CD14-positive monocyte (primary cell): ENCODE measurements at regions not wholly inside any gene's neighbourhood (a gene's known extent, or its start where the extent isn't known, plus 50 kb on each side); places are given as distances from the start of the nearest gene placed in this dataset.

ENCODE experiments used
- DNase-seq, 3 donors: peaks; one replicate each; pipeline ENCODE4 v3.0.0-alpha.2; 2011 to 2022
- H2AFZ ChIP-seq: 2 replicates; pipeline ENCODE4 v1.6.0; 2012; ENCODE audit warnings: mild to moderate bottlenecking, low read depth, low read length, inconsistent platforms; ENCODE audit not compliant: insufficient read depth, poor library complexity, severe bottlenecking
- H3K27ac ChIP-seq, 2 donors: 1 replicate in 1 of 2; 2 replicates in 1 of 2; pipeline ENCODE4 v1.5.1; 2012 to 2013; ENCODE audit warnings: low read length in 2 of 2, control low read depth in 1 of 2, inconsistent platforms in 1 of 2, low read depth in 1 of 2, mild to moderate bottlenecking in 1 of 2
- H3K27me3 ChIP-seq, 2 donors: one replicate each; pipeline versions ENCODE4 v1.6.0 to v1.6.1; 2011 to 2013; ENCODE audit warnings: low read length in 2 of 2; ENCODE audit not compliant: control insufficient read depth in 2 of 2, insufficient read depth in 2 of 2
- H3K36me3 ChIP-seq, 2 donors: replicated peaks in 1 of 2; 1 replicate in 1 of 2; 2 replicates in 1 of 2; pipeline versions ENCODE4 v1.5.1 to v1.6.1; 2012 to 2013; ENCODE audit warnings: low read length in 2 of 2, control low read depth in 1 of 2, inconsistent platforms in 1 of 2, mild to moderate bottlenecking in 1 of 2; ENCODE audit not compliant: insufficient read depth in 2 of 2, control insufficient read depth in 1 of 2
- H3K4me1 ChIP-seq, 2 donors: 1 replicate in 1 of 2; 2 replicates in 1 of 2; pipeline versions ENCODE4 v1.5.1 to v1.6.1; 2012 to 2013; ENCODE audit warnings: low read length in 2 of 2, control low read depth in 1 of 2, inconsistent platforms in 1 of 2, mild to moderate bottlenecking in 1 of 2, moderate library complexity in 1 of 2; ENCODE audit not compliant: insufficient read depth in 2 of 2, control insufficient read depth in 1 of 2
- H3K4me2 ChIP-seq: replicated peaks from 2 replicates; pipeline ENCODE3; 2012; ENCODE audit warnings: low read length, moderate library complexity, mild to moderate bottlenecking; ENCODE audit not compliant: poor library complexity, severe bottlenecking; ENCODE audit errors: extremely low read depth
- H3K4me3 ChIP-seq, 3 experiments: fragments of 200-600 bp in 1 of 3; sonication (generic) in 1 of 3; replicated peaks in 1 of 3; 1 replicate in 2 of 3; 2 replicates in 1 of 3; pipeline ENCODE4 v1.5.1; 2011 to 2013; ENCODE audit warnings: low read length in 3 of 3, mild to moderate bottlenecking in 3 of 3, control low read depth in 2 of 3, low read depth in 2 of 3, inconsistent platforms in 1 of 3, moderate library complexity in 1 of 3
- H3K79me2 ChIP-seq: 2 replicates; pipeline ENCODE4 v1.6.0; 2012; ENCODE audit warnings: mild to moderate bottlenecking, control low read depth, inconsistent platforms, low read length, moderate library complexity; ENCODE audit not compliant: insufficient read depth
- H3K9ac ChIP-seq: 2 replicates; pipeline ENCODE4 v1.6.0; 2017; ENCODE audit warnings: low read length, mild to moderate bottlenecking; ENCODE audit not compliant: insufficient read depth, poor library complexity, severe bottlenecking
- H3K9me3 ChIP-seq, 2 donors: replicated peaks in 1 of 2; 1 replicate in 1 of 2; 2 replicates in 1 of 2; pipeline versions ENCODE4 v1.5.1 to v1.6.1; 2012 to 2013; ENCODE audit warnings: low read length in 2 of 2, control low read depth in 1 of 2; ENCODE audit not compliant: control insufficient read depth in 1 of 2, insufficient read depth in 1 of 2
- H4K20me1 ChIP-seq: 2 replicates; pipeline ENCODE4 v1.6.0; 2012; ENCODE audit warnings: mild to moderate bottlenecking, low read length, control low read depth, moderate library complexity; ENCODE audit not compliant: insufficient read depth
- H3K27ac Mint-ChIP-seq, 7 donors: one replicate each; pipeline ENCODE4 v1.8.0; 2020; ENCODE audit warnings: mild to moderate bottlenecking in 7 of 7, mixed read lengths in 7 of 7, moderate library complexity in 6 of 7, inconsistent platforms in 2 of 7
- H3K27me3 Mint-ChIP-seq, 3 donors: one replicate each; pipeline ENCODE4 v1.8.0; 2021 to 2022; ENCODE audit warnings: low read depth in 3 of 3, mild to moderate bottlenecking in 3 of 3, mixed read lengths in 3 of 3, moderate library complexity in 3 of 3, inconsistent platforms in 1 of 3
- H3K36me3 Mint-ChIP-seq, 2 donors: one replicate each; pipeline ENCODE4 v1.8.0; 2020; ENCODE audit warnings: mixed read lengths in 2 of 2, inconsistent platforms in 1 of 2, mild to moderate bottlenecking in 1 of 2
- H3K4me1 Mint-ChIP-seq: one replicate; pipeline ENCODE4 v1.8.0; 2020; ENCODE audit warnings: mild to moderate bottlenecking, mixed read lengths
- H3K4me3 Mint-ChIP-seq, 2 donors: one replicate each; pipeline ENCODE4 v1.8.0; 2020; ENCODE audit warnings: mild to moderate bottlenecking in 2 of 2, mixed read lengths in 2 of 2, moderate library complexity in 1 of 2
- H3K9me3 Mint-ChIP-seq, 7 donors: one replicate each; pipeline ENCODE4 v1.8.0; 2020 to 2022; ENCODE audit warnings: mixed read lengths in 7 of 7, mild to moderate bottlenecking in 6 of 7, moderate library complexity in 6 of 7, inconsistent platforms in 2 of 7
- WGBS: methylation state at CpG from one replicate; pipeline ENCODE4 v1.1.5; 2013; ENCODE audit warnings: missing lambda C conversion rate; ENCODE audit not compliant: insufficient coverage; 5-methylcytosine and 5-hydroxymethylcytosine counted together
- intact Hi-C, 2 donors: fragments of 100-400 bp; cut with micrococcal nuclease; formaldehyde crosslinking; loops; one replicate each; pipeline versions ENCODE4 v1.15.0 to v1.15.1; 2023
- TF ChIP-seq, protein P1 (sequence below): fragments of 200-600 bp; IDR thresholded peaks from one replicate; pipeline ENCODE4 v1.8.0; 2022; ENCODE audit warnings: antibody characterized with exemption, mild to moderate bottlenecking

DNA sequence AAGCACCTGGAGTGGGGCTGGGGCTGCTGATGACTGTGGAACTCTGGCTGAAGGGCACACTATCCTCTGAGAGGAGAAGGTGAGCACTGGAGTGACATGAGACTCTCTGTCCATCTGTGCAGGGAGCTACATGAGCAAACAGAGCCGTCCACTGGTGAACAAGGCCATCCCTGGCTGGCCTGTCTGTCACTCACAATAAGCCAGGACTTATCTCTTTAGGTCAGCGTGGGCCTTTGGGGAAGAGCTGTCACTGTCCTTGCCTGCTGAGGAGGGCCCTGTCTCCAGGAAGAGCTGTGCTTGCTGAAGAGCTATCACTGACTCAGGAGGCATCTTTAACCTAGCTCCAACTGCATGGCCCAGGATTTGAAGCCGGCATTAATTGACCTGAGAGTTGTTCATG is 82.1 kb downstream of the FOXD2 start:
- Mint-ChIP-seq H3K36me3 (no peaks in the 10 kb centered on the region), H3K4me1 (peaks cover 6% of the 10 kb centered on the region), H3K4me3 (no peak overlapping the region), H3K9me3 (peaks cover 0 to 3% (median 0%) of the 10 kb centered on the region in 7 donors), H3K27ac (no peak overlapping the region), H3K27me3 (peaks cover 9 to 30% (median 17%) of the 10 kb centered on the region in 3 donors)
- H3K27me3 ChIP-seq: peaks cover 4% of the 10 kb centered on the region in 2 donors
- H3K36me3 ChIP-seq: no peaks in the 10 kb centered on the region
- TF ChIP-seq, protein P1, sequence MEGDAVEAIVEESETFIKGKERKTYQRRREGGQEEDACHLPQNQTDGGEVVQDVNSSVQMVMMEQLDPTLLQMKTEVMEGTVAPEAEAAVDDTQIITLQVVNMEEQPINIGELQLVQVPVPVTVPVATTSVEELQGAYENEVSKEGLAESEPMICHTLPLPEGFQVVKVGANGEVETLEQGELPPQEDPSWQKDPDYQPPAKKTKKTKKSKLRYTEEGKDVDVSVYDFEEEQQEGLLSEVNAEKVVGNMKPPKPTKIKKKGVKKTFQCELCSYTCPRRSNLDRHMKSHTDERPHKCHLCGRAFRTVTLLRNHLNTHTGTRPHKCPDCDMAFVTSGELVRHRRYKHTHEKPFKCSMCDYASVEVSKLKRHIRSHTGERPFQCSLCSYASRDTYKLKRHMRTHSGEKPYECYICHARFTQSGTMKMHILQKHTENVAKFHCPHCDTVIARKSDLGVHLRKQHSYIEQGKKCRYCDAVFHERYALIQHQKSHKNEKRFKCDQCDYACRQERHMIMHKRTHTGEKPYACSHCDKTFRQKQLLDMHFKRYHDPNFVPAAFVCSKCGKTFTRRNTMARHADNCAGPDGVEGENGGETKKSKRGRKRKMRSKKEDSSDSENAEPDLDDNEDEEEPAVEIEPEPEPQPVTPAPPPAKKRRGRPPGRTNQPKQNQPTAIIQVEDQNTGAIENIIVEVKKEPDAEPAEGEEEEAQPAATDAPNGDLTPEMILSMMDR: no peak
- intact Hi-C loops: no loop called here
- H4K20me1 ChIP-seq: no peaks in the 10 kb centered on the region
- H3K4me2 ChIP-seq: no peak overlapping the region
- H3K79me2 ChIP-seq: no peaks in the 10 kb centered on the region
- no peak overlapping the region for H3K4me3 ChIP-seq
- no peaks in the 10 kb centered on the region for H3K4me1 ChIP-seq
- no peak overlapping the region for H2AFZ ChIP-seq
- no peak for DNase-seq
- no peak overlapping the region for H3K9ac ChIP-seq
- no peaks in the 10 kb centered on the region for H3K9me3 ChIP-seq
- no peak overlapping the region for H3K27ac ChIP-seq
- 88% methylated on average over 2 of the region's 3 CpGs for WGBS

DNA sequence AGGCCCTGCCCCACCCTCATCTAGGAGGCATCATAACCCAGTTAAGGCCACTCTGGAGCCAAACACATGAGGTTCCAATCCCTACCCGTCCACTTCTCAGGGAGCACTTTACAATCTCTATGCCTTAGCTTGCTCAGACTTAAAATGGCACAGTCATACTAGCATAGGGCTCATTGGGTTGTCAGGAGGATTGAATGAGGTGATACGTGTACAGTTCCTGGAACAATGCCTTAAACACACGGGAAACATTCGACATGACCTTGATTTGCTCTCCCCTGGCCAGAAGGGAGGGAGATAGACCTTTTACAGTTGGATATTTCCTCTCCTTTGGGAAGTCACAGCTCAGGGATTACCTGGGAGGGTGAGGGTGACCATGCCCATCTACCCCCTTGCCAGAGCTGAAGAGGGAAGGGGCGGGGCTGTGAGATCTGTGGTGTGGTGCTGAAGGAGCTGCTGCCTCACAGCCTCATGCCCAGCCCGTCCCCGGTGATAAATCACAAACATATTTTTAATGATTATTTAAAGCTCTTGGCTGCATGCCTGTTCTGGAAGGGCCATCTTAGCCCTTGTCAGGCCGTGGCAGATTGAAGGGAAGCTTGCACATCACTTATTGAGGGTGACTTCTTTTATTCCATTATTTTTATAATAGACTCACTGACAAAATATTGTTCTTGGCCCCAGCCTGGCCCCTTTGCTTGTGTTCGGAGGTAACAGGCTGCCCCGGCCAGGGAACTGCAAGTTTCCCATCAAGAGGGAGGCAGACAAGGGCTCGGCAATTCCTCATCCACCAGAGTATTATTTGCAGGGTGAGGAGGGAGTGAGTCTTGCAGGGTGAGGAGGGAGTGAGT is 83.4 kb downstream of the FOXD2 start:
- no peak overlapping the region for H3K27ac ChIP-seq
- H3K36me3 ChIP-seq: no peaks in the 10 kb centered on the region
- no peaks in the 10 kb centered on the region for H3K79me2 ChIP-seq
- Mint-ChIP-seq H3K4me3 (no peak overlapping the region), H3K27me3 (peaks cover 11 to 30% (median 17%) of the 10 kb centered on the region in 3 donors), H3K36me3 (no peaks in the 10 kb centered on the region), H3K27ac (no peak overlapping the region), H3K4me1 (peaks cover 11% of the 10 kb centered on the region), H3K9me3 (no peaks in the 10 kb centered on the region)
- 20% methylated on average over 7 of the region's 11 CpGs for WGBS
- H3K4me3 ChIP-seq: no peak overlapping the region
- TF ChIP-seq, protein P1: no peak
- H3K9me3 ChIP-seq: no peaks in the 10 kb centered on the region
- no peak overlapping the region for H3K9ac ChIP-seq
- intact Hi-C loops: no loop called here
- no peaks in the 10 kb centered on the region for H4K20me1 ChIP-seq
- no peaks in the 10 kb centered on the region for H3K4me1 ChIP-seq
- no peak for DNase-seq
- no peak overlapping the region for H3K4me2 ChIP-seq
- no peak overlapping the region for H2AFZ ChIP-seq
- peaks cover 4% of the 10 kb centered on the region in 2 donors for H3K27me3 ChIP-seq
